Esophagus squamous epithelium (tissue), 5 donors: ENCODE measurements at regions not wholly inside any gene's neighbourhood (a gene's known extent, or its start where the extent isn't known, plus 50 kb on each side); places are given as distances from the start of the nearest gene placed in this dataset.

Experiments
- DNase-seq: peaks from one replicate; lab custom pipeline; 2025; lab: John Stamatoyannopoulos, UW
- H3K27ac ChIP-seq, 4 donors: fragments of 200-600 bp; sonication (generic); one replicate each; pipeline ENCODE4 v1.5.1; 2016 to 2019; ENCODE audit warnings: mild to moderate bottlenecking in 1 of 4
- H3K27me3 ChIP-seq, 4 donors: fragments of 200-600 bp; sonication (generic); 1 replicate in 3 of 4; 2 replicates in 1 of 4; pipeline versions ENCODE4 v1.5.1 to v1.6.0; 2017 to 2021; ENCODE audit warnings: antibody characterized with exemption in 1 of 4
- H3K36me3 ChIP-seq, 3 donors: fragments of 200-600 bp; sonication (generic); one replicate each; pipeline ENCODE4 v1.5.1; 2016 to 2019
- H3K4me1 ChIP-seq, 3 donors: fragments of 200-600 bp; sonication (generic); one replicate each; pipeline ENCODE4 v1.5.1; 2017 to 2019
- H3K4me3 ChIP-seq, 4 donors: fragments of 200-600 bp; sonication (generic); 1 replicate in 3 of 4; 2 replicates in 1 of 4; pipeline ENCODE4 v1.5.1; 2016 to 2019; ENCODE audit warnings: mild to moderate bottlenecking in 2 of 4, moderate library complexity in 1 of 4
- H3K9me3 ChIP-seq, 3 donors: fragments of 200-600 bp; sonication (generic); one replicate each; pipeline ENCODE4 v1.5.1; 2016 to 2019
- CTCF ChIP-seq, 6 experiments: fragments of 450-650 bp in 4 of 6; fragments of 200-600 bp in 2 of 6; sonication (generic) in 2 of 6; IDR thresholded peaks; one replicate each; pipeline ENCODE4 v1.5.1; 2016 to 2019; ENCODE audit warnings: antibody characterized with exemption in 6 of 6, mild to moderate bottlenecking in 4 of 6, moderate library complexity in 4 of 6
- POLR2A ChIP-seq, 4 donors: fragments of 450-650 bp; IDR thresholded peaks; one replicate each; pipeline ENCODE4 v1.6.1; 2017; ENCODE audit warnings: antibody characterized with exemption in 4 of 4, mild to moderate bottlenecking in 4 of 4, moderate library complexity in 3 of 4
- WGBS, 2 donors: methylation state at CpG; one replicate each; pipeline ENCODE4 v1.1.5; 2018; 5-methylcytosine and 5-hydroxymethylcytosine counted together
- intact Hi-C: fragments of 100-400 bp; cut with DNase I; formaldehyde crosslinking; loops from one replicate; pipeline ENCODE4 v1.15.0; 2022
- donor health status: DM: yes; HTN: yes; CAD: no.

GRCh38 chr9:80041821-80042220 lies 470.1 kb downstream of the TLE4 start:
- TF ChIP-seq POLR2A (IDR thresholded peaks at IDR 0.05) (no peak), CTCF (IDR thresholded peaks at IDR 0.05) (no peak)
- no peak overlapping the region for H3K27ac ChIP-seq
- no peaks in the 10 kb centered on the region for H3K27me3 ChIP-seq
- intact Hi-C loops, result no loop called here
- H3K36me3 ChIP-seq, result no peaks in the 10 kb centered on the region
- H3K4me1 ChIP-seq, result no peaks in the 10 kb centered on the region
- WGBS, 2 donors, result 62 to 70% methylated on average over 4 of the region's 4 CpGs
- H3K9me3 ChIP-seq, result no peaks in the 10 kb centered on the region
- no peak overlapping the region for H3K4me3 ChIP-seq
- DNase-seq, result no peak

- H3K9me3 ChIP-seq, result no peaks in the 10 kb centered on the region
- H3K36me3 ChIP-seq, result no peaks in the 10 kb centered on the region
- TF ChIP-seq POLR2A (IDR thresholded peaks at IDR 0.05) (no peak), CTCF (IDR thresholded peaks at IDR 0.05) (no peak)
- no peaks in the 10 kb centered on the region for H3K27me3 ChIP-seq
- no peaks in the 10 kb centered on the region for H3K4me1 ChIP-seq
- H3K4me3 ChIP-seq, result no peak overlapping the region
- no peak overlapping the region for H3K27ac ChIP-seq
- intact Hi-C loops, result no loop called here
- 74 to 80% methylated on average over 4 of the region's 4 CpGs for WGBS, 2 donors
- DNase-seq, result no peak
These were observed 468.7 kb downstream of the TLE4 start for GRCh38 chr9:80040457-80040856.

GRCh38 chr9:80030801-80031200 lies 459.0 kb downstream of the TLE4 start:
- peaks cover 0 to 3% (median under 1%) of the 10 kb centered on the region in 3 donors for H3K4me1 ChIP-seq
- DNase-seq, result no peak
- peaks cover 0 to 4% (median 0%) of the 10 kb centered on the region in 3 donors for H3K9me3 ChIP-seq
- intact Hi-C loops, result no loop called here
- no peak overlapping the region for H3K4me3 ChIP-seq
- 71 to 80% methylated on average over 2 of the region's 2 CpGs for WGBS, 2 donors
- TF ChIP-seq POLR2A (IDR thresholded peaks at IDR 0.05), result no peak
- no peak for TF ChIP-seq CTCF (IDR thresholded peaks at IDR 0.05)
- H3K27ac ChIP-seq, result no peak overlapping the region
- H3K36me3 ChIP-seq, result no peaks in the 10 kb centered on the region
- no peaks in the 10 kb centered on the region for H3K27me3 ChIP-seq

GRCh38 chr9:80028501-80028900 lies 456.7 kb downstream of the TLE4 start:
- no peak overlapping the region for H3K27ac ChIP-seq
- H3K4me3 ChIP-seq, result no peak overlapping the region
- H3K4me1 ChIP-seq, result peaks cover 0 to 11% (median 3%) of the 10 kb centered on the region in 3 donors
- TF ChIP-seq CTCF (IDR thresholded peaks at IDR 0.05) (no peak), POLR2A (IDR thresholded peaks at IDR 0.05) (no peak)
- no peak for DNase-seq
- intact Hi-C loops, result no loop called here
- peaks cover 0 to 4% (median 0%) of the 10 kb centered on the region in 3 donors for H3K9me3 ChIP-seq
- WGBS, 2 donors, result 59 to 69% methylated on average over 2 of the region's 2 CpGs
- H3K36me3 ChIP-seq, result no peaks in the 10 kb centered on the region
- H3K27me3 ChIP-seq, result no peaks in the 10 kb centered on the region

- no peak overlapping the region for H3K4me3 ChIP-seq
- H3K4me1 ChIP-seq, result peaks cover 0 to 11% (median 3%) of the 10 kb centered on the region in 3 donors
- intact Hi-C loops, result no loop called here
- 69 to 74% methylated on average over 5 of the region's 5 CpGs for WGBS, 2 donors
- H3K9me3 ChIP-seq, result no peaks in the 10 kb centered on the region
- H3K36me3 ChIP-seq, result no peaks in the 10 kb centered on the region
- H3K27ac ChIP-seq, result no peak overlapping the region
- no peak for DNase-seq
- no peaks in the 10 kb centered on the region for H3K27me3 ChIP-seq
- TF ChIP-seq CTCF (IDR thresholded peaks at IDR 0.05) (no peak), POLR2A (IDR thresholded peaks at IDR 0.05) (no peak)
These were observed 454.2 kb downstream of the TLE4 start for GRCh38 chr9:80025796-80026520.
